ENCODE measurements at regions not wholly inside any gene's neighbourhood (a gene's known extent, or its start where the extent isn't known, plus 50 kb on each side); places are given as distances from the start of the nearest gene placed in this dataset.

GRCh38 chr5:158170060-158170459 is 311.1 kb upstream of the CLINT1 start:
- Mint-ChIP-seq H3K36me3 (ENCODE audit: unreplicated experiment) (no peaks in the 10 kb centered on the region), H3K27me3 (ENCODE audit: unreplicated experiment) (peaks cover 2% of the 10 kb centered on the region), H3K4me3 (ENCODE audit: unreplicated experiment) (no peak overlapping the region), H3K4me1 (ENCODE audit: unreplicated experiment) (peaks cover 2% of the 10 kb centered on the region), H3K27ac (ENCODE audit: unreplicated experiment) (no peak overlapping the region), H3K9me3 (ENCODE audit: unreplicated experiment) (no peaks in the 10 kb centered on the region)
- no peak for DNase-seq (ENCODE audit: extremely low spot score, unreplicated experiment)
- TF ChIP-seq CTCF (IDR thresholded peaks at IDR 0.05), result no peak

- no peak for DNase-seq (ENCODE audit: extremely low spot score, unreplicated experiment)
- no peaks in the 10 kb centered on the region for H3K4me1 Mint-ChIP-seq (ENCODE audit: unreplicated experiment)
- no peak for TF ChIP-seq CTCF (IDR thresholded peaks at IDR 0.05)
- no peaks in the 10 kb centered on the region for H3K9me3 Mint-ChIP-seq (ENCODE audit: unreplicated experiment)
- H3K4me3 Mint-ChIP-seq (ENCODE audit: unreplicated experiment), result no peak overlapping the region
- H3K36me3 Mint-ChIP-seq (ENCODE audit: unreplicated experiment), result no peaks in the 10 kb centered on the region
- H3K27me3 Mint-ChIP-seq (ENCODE audit: unreplicated experiment), result peaks cover 12% of the 10 kb centered on the region
- H3K27ac Mint-ChIP-seq (ENCODE audit: unreplicated experiment), result no peak overlapping the region
Observed at GRCh38 chr5:158166424-158166823, 307.5 kb upstream of the CLINT1 start.

GRCh38 chr5:158165647-158166046 is 306.7 kb upstream of the CLINT1 start:
- Mint-ChIP-seq H3K36me3 (ENCODE audit: unreplicated experiment) (no peaks in the 10 kb centered on the region), H3K4me1 (ENCODE audit: unreplicated experiment) (no peaks in the 10 kb centered on the region), H3K4me3 (ENCODE audit: unreplicated experiment) (no peak overlapping the region), H3K27ac (ENCODE audit: unreplicated experiment) (no peak overlapping the region), H3K9me3 (ENCODE audit: unreplicated experiment) (no peaks in the 10 kb centered on the region), H3K27me3 (ENCODE audit: unreplicated experiment) (peaks cover 12% of the 10 kb centered on the region)
- TF ChIP-seq CTCF (IDR thresholded peaks at IDR 0.05), result peak; percentile 39
- no peak for DNase-seq (ENCODE audit: extremely low spot score, unreplicated experiment)

GRCh38 chr5:158164296-158165047 is 305.5 kb upstream of the CLINT1 start:
- no peak overlapping the region for H3K27ac Mint-ChIP-seq (ENCODE audit: unreplicated experiment)
- TF ChIP-seq CTCF (IDR thresholded peaks at IDR 0.05), result no peak
- H3K4me1 Mint-ChIP-seq (ENCODE audit: unreplicated experiment), result peaks cover 3% of the 10 kb centered on the region
- H3K9me3 Mint-ChIP-seq (ENCODE audit: unreplicated experiment), result no peaks in the 10 kb centered on the region
- no peaks in the 10 kb centered on the region for H3K36me3 Mint-ChIP-seq (ENCODE audit: unreplicated experiment)
- peaks cover 14% of the 10 kb centered on the region for H3K27me3 Mint-ChIP-seq (ENCODE audit: unreplicated experiment)
- H3K4me3 Mint-ChIP-seq (ENCODE audit: unreplicated experiment), result no peak overlapping the region
- no peak for DNase-seq (ENCODE audit: extremely low spot score, unreplicated experiment)

GRCh38 chr5:158163451-158164295 is 304.7 kb upstream of the CLINT1 start:
- Mint-ChIP-seq H3K27ac (ENCODE audit: unreplicated experiment) (no peak overlapping the region), H3K36me3 (ENCODE audit: unreplicated experiment) (no peaks in the 10 kb centered on the region), H3K27me3 (ENCODE audit: unreplicated experiment) (peaks cover 14% of the 10 kb centered on the region), H3K4me1 (ENCODE audit: unreplicated experiment) (peaks cover 5% of the 10 kb centered on the region), H3K9me3 (ENCODE audit: unreplicated experiment) (no peaks in the 10 kb centered on the region), H3K4me3 (ENCODE audit: unreplicated experiment) (no peak overlapping the region)
- DNase-seq (ENCODE audit: extremely low spot score, unreplicated experiment), result no peak
- no peak for TF ChIP-seq CTCF (IDR thresholded peaks at IDR 0.05)
